ENCODE measurements at regions not wholly inside any gene's neighbourhood (a gene's known extent, or its start where the extent isn't known, plus 50 kb on each side); places are given as distances from the start of the nearest gene placed in this dataset.

DNA sequence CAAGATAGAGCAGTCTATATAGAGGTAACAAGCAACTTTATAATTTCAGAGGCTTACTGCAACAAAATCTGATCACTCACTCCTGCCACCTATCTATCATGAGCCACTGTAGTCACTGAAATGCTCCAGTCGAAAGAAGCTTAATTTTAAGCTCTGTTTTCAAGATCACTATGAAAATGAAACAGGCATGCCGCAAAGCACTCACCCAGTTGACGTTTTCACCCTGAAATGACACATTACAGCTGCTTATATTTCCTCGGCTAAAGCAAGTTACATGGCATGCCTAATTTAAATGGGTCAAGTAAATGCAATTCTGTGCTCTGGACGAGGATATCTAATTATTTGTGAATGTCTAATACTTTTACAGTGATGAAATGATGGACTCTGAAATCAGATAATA lies 616.3 kb downstream of the FAM181B start:
- Histone ChIP-seq H3K18ac (ENCODE audit: insufficient read length, low read depth, low read length) (no peak overlapping the region), H4K20me1 (ENCODE audit: control insufficient read depth, insufficient read depth, insufficient read length) (no peaks in the 10 kb centered on the region), H3K9ac (ENCODE audit: extremely low read depth, insufficient read length, low read length) (no peak overlapping the region), H3K4me2 (ENCODE audit: insufficient read depth, insufficient read length, low read length) (no peak overlapping the region), H3K4ac (ENCODE audit: low read depth, low read length) (no peak overlapping the region), H3K27me3 (ENCODE audit: insufficient read depth, low read length) (no peaks in the 10 kb centered on the region), H3K79me2 (ENCODE audit: insufficient read depth, low read length) (no peaks in the 10 kb centered on the region), H4K8ac (replicated peaks; ENCODE audit: insufficient read length, low read depth, low read length) (no peak overlapping the region), H2BK15ac (ENCODE audit: low read depth, low read length) (no peak overlapping the region), H3K56ac (ENCODE audit: insufficient read length, low read depth, low read length) (no peak overlapping the region), H2AK5ac (ENCODE audit: insufficient read length, low read length) (no peak overlapping the region), H3K9me3 (ENCODE audit: control insufficient read depth, low read depth, low read length) (no peaks in the 10 kb centered on the region), H4K5ac (ENCODE audit: insufficient read length, low read depth, low read length) (no peak overlapping the region), H2BK5ac (ENCODE audit: insufficient read length, low read length) (no peak overlapping the region), H3K23ac (ENCODE audit: insufficient read length, low read depth, low read length) (no peak overlapping the region), H3K27ac (ENCODE audit: insufficient read length, low read depth, low read length) (no peak overlapping the region), H3K23me2 (ENCODE audit: insufficient read length, low read depth, low read length, poor library complexity, severe bottlenecking) (no peaks in the 10 kb centered on the region), H3K79me1 (ENCODE audit: insufficient read depth, low read depth, low read length, poor library complexity, severe bottlenecking) (no peaks in the 10 kb centered on the region), H2BK12ac (ENCODE audit: insufficient read length, low read depth, low read length) (no peak overlapping the region), H4K91ac (ENCODE audit: insufficient read length, low read depth, low read length) (no peak overlapping the region), H2BK120ac (ENCODE audit: low read depth, low read length, poor library complexity, severe bottlenecking) (no peak overlapping the region), H2AFZ (ENCODE audit: low read length) (no peak overlapping the region), H3K4me1 (ENCODE audit: insufficient read depth, low read length) (no peaks in the 10 kb centered on the region), H2BK20ac (ENCODE audit: low read depth, low read length, poor library complexity, severe bottlenecking) (no peak overlapping the region), H3K14ac (ENCODE audit: insufficient read depth, low read length) (no peak overlapping the region), H3T11ph (ENCODE audit: low read length) (no peak overlapping the region)
- Mint-ChIP-seq H3K27ac (no peak overlapping the region), H3K4me3 (no peak overlapping the region), H3K4me1 (peaks cover 8 to 11% of the 10 kb centered on the region in 2 experiments), H3K36me3 (ENCODE audit: insufficient read depth in 1 of 3, low read depth in 3 of 3) (no peaks in the 10 kb centered on the region; a peak in 1 of 7 replicates), H3K27me3 (ENCODE audit: low read depth) (peaks cover 7% of the 10 kb centered on the region), H3K9me3 (no peaks in the 10 kb centered on the region)
- no CpG with 5 or more reads among the region's 5 CpGs for WGBS (ENCODE audit: extremely low coverage, insufficient read length, low lambda C conversion rate)
- TF ChIP-seq, protein P1, sequence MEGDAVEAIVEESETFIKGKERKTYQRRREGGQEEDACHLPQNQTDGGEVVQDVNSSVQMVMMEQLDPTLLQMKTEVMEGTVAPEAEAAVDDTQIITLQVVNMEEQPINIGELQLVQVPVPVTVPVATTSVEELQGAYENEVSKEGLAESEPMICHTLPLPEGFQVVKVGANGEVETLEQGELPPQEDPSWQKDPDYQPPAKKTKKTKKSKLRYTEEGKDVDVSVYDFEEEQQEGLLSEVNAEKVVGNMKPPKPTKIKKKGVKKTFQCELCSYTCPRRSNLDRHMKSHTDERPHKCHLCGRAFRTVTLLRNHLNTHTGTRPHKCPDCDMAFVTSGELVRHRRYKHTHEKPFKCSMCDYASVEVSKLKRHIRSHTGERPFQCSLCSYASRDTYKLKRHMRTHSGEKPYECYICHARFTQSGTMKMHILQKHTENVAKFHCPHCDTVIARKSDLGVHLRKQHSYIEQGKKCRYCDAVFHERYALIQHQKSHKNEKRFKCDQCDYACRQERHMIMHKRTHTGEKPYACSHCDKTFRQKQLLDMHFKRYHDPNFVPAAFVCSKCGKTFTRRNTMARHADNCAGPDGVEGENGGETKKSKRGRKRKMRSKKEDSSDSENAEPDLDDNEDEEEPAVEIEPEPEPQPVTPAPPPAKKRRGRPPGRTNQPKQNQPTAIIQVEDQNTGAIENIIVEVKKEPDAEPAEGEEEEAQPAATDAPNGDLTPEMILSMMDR (conservative IDR thresholded peaks at IDR 0.05), result no peak; the same call in 2 of the 3 replicates
- DNase-seq, result no peak

All from H9 (cell line).